ENCODE measurements at regions not wholly inside any gene's neighbourhood (a gene's known extent, or its start where the extent isn't known, plus 50 kb on each side); places are given as distances from the start of the nearest gene placed in this dataset.

DNA sequence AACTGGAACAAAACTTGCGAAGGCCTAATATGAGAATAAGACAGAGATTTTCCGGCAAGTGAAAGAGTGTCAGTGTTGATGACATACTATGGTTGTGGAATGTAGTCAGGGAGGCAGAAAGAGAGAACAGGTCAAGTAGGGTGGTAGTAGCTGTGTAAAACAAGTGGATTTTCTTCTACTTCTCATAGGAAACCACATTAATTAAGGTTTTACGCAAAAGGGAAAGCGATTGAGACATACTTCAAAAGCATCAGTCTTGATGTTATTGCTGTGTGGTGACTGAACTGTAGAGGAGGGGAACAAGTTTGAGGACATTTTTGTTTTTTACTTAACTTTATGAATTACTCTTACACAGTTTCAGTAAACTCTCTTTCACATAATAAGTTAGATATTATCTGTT lies 186.0 kb upstream of the CNTN5 start:
- Histone ChIP-seq H3K9me2 (replicated peaks; ENCODE audit: control insufficient read depth, low read length) (no peaks in the 10 kb centered on the region), H3K27me3 (ENCODE audit: control insufficient read depth, low read length) (no peaks in the 10 kb centered on the region), H3K4me1 (ENCODE audit: control insufficient read depth, low read length) (no peaks in the 10 kb centered on the region), H3K9me3 (ENCODE audit: control insufficient read depth, insufficient read depth, low read length) (no peaks in the 10 kb centered on the region), H3K79me2 (ENCODE audit: control insufficient read depth, low read length) (no peaks in the 10 kb centered on the region), H3K36me3 (ENCODE audit: control insufficient read depth, low read length) (no peaks in the 10 kb centered on the region), H3F3A (ENCODE audit: control insufficient read depth, insufficient read depth) (no peaks in the 10 kb centered on the region), H3K4me3 (ENCODE audit: low read length) (no peak overlapping the region), H4K20me1 (ENCODE audit: control insufficient read depth, insufficient read depth, low read depth, low read length) (no peaks in the 10 kb centered on the region), H3K4me2 (ENCODE audit: low read length) (no peak overlapping the region), H3K27ac (ENCODE audit: low read depth, low read length) (no peak overlapping the region)
- no peak for TF ChIP-seq EZH2phosphoT487 (IDR thresholded peaks at IDR 0.05; ENCODE audit: borderline replicate concordance, low read length)
- TF ChIP-seq, protein P1, sequence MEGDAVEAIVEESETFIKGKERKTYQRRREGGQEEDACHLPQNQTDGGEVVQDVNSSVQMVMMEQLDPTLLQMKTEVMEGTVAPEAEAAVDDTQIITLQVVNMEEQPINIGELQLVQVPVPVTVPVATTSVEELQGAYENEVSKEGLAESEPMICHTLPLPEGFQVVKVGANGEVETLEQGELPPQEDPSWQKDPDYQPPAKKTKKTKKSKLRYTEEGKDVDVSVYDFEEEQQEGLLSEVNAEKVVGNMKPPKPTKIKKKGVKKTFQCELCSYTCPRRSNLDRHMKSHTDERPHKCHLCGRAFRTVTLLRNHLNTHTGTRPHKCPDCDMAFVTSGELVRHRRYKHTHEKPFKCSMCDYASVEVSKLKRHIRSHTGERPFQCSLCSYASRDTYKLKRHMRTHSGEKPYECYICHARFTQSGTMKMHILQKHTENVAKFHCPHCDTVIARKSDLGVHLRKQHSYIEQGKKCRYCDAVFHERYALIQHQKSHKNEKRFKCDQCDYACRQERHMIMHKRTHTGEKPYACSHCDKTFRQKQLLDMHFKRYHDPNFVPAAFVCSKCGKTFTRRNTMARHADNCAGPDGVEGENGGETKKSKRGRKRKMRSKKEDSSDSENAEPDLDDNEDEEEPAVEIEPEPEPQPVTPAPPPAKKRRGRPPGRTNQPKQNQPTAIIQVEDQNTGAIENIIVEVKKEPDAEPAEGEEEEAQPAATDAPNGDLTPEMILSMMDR (IDR thresholded peaks at IDR 0.05; ENCODE audit: low read depth, low read length, poor library complexity, severe bottlenecking) = no peak

DNA sequence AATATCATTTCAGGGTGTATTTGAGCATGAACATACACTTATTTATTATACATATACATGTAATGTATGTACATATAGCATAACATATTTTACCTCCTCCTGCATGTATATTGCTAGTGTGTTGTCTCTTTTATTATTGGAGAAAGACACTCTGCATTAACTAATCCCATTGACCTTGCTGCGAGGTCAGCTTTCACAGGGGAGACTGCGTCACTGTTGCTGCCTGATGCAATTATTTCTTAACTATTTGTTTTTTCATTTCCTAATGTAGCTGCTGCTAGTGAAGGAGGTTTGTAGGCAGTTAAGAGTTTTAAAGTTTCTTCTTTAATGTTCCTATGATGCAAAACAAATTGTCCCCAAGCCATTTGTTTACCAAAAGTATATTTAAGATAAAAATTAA lies 185.4 kb upstream of the CNTN5 start:
- Histone ChIP-seq H3K4me1 (ENCODE audit: control insufficient read depth, low read length) (no peaks in the 10 kb centered on the region), H3K36me3 (ENCODE audit: control insufficient read depth, low read length) (no peaks in the 10 kb centered on the region), H3K9me3 (ENCODE audit: control insufficient read depth, insufficient read depth, low read length) (no peaks in the 10 kb centered on the region), H3F3A (ENCODE audit: control insufficient read depth, insufficient read depth) (no peaks in the 10 kb centered on the region), H3K4me2 (ENCODE audit: low read length) (no peak overlapping the region), H3K4me3 (ENCODE audit: low read length) (no peak overlapping the region), H3K79me2 (ENCODE audit: control insufficient read depth, low read length) (no peaks in the 10 kb centered on the region), H4K20me1 (ENCODE audit: control insufficient read depth, insufficient read depth, low read depth, low read length) (no peaks in the 10 kb centered on the region), H3K27me3 (ENCODE audit: control insufficient read depth, low read length) (no peaks in the 10 kb centered on the region), H3K27ac (ENCODE audit: low read depth, low read length) (no peak overlapping the region), H3K9me2 (replicated peaks; ENCODE audit: control insufficient read depth, low read length) (no peaks in the 10 kb centered on the region)
- TF ChIP-seq EZH2phosphoT487 (IDR thresholded peaks at IDR 0.05; ENCODE audit: borderline replicate concordance, low read length) = no peak
- TF ChIP-seq, protein P1 (IDR thresholded peaks at IDR 0.05; ENCODE audit: low read depth, low read length, poor library complexity, severe bottlenecking) = no peak

DNA sequence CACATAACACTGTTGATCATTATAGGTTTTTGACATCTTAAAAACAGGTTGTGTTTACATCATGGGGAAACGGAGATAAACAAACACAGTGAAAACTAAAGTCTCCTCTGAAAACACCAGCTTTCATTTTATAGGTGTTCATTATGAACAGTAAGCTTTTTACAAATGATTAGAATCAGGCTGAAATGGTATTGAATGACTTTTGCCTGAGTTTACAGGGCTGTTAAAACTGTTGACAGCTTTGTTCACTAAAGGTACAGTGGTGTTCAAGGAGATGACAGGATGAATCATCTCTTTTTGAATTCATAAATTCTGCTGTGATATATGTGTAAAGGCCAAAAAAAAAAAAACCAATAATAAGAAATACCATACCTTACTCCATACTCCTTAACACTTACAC lies 184.6 kb upstream of the CNTN5 start:
- H3K4me1 ChIP-seq (ENCODE audit: control insufficient read depth, low read length) = no peaks in the 10 kb centered on the region
- no peak overlapping the region for H3K27ac ChIP-seq (ENCODE audit: low read depth, low read length)
- TF ChIP-seq, protein P1 (IDR thresholded peaks at IDR 0.05; ENCODE audit: low read depth, low read length, poor library complexity, severe bottlenecking) = no peak
- no peak for TF ChIP-seq EZH2phosphoT487 (IDR thresholded peaks at IDR 0.05; ENCODE audit: borderline replicate concordance, low read length)
- H3K9me2 ChIP-seq (replicated peaks; ENCODE audit: control insufficient read depth, low read length) = no peaks in the 10 kb centered on the region
- H3K79me2 ChIP-seq (ENCODE audit: control insufficient read depth, low read length) = no peaks in the 10 kb centered on the region
- H3K9me3 ChIP-seq (ENCODE audit: control insufficient read depth, insufficient read depth, low read length) = no peaks in the 10 kb centered on the region
- no peak overlapping the region for H3K4me2 ChIP-seq (ENCODE audit: low read length)
- H3K27me3 ChIP-seq (ENCODE audit: control insufficient read depth, low read length) = no peaks in the 10 kb centered on the region
- no peaks in the 10 kb centered on the region for H3K36me3 ChIP-seq (ENCODE audit: control insufficient read depth, low read length)
- no peak overlapping the region for H3K4me3 ChIP-seq (ENCODE audit: low read length)
- H4K20me1 ChIP-seq (ENCODE audit: control insufficient read depth, insufficient read depth, low read depth, low read length) = no peaks in the 10 kb centered on the region
- no peaks in the 10 kb centered on the region for H3F3A ChIP-seq (ENCODE audit: control insufficient read depth, insufficient read depth)

DNA sequence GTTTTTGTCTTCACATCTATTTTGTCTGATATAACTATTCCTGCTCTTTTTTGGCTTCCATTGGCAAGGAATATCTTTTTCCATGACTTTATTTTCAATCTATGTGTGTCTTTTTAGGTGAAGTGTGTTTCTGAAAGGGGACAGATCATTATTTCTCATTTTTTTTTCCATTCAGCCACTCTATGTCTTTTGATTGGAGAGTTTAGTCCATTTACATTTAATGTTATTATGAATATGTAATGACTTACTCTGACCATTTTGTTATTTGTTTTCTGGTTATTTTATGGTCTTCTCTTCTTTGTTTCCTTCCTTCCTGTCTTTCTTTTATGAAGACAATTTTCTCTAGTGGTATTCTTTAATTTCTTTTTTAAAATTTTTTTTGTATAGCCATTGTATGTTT lies 178.6 kb upstream of the CNTN5 start:
- no peaks in the 10 kb centered on the region for H3K9me2 ChIP-seq (replicated peaks; ENCODE audit: control insufficient read depth, low read length)
- H3K9me3 ChIP-seq (ENCODE audit: control insufficient read depth, insufficient read depth, low read length) = no peaks in the 10 kb centered on the region; the same call in 1 of the 2 replicates
- no peaks in the 10 kb centered on the region for H4K20me1 ChIP-seq (ENCODE audit: control insufficient read depth, insufficient read depth, low read depth, low read length)
- H3K79me2 ChIP-seq (ENCODE audit: control insufficient read depth, low read length) = no peaks in the 10 kb centered on the region
- no peaks in the 10 kb centered on the region for H3K27me3 ChIP-seq (ENCODE audit: control insufficient read depth, low read length)
- no peak overlapping the region for H3K27ac ChIP-seq (ENCODE audit: low read depth, low read length)
- H3K4me3 ChIP-seq (ENCODE audit: low read length) = no peak overlapping the region
- H3K4me2 ChIP-seq (ENCODE audit: low read length) = no peak overlapping the region
- H3K36me3 ChIP-seq (ENCODE audit: control insufficient read depth, low read length) = no peaks in the 10 kb centered on the region
- H3K4me1 ChIP-seq (ENCODE audit: control insufficient read depth, low read length) = no peaks in the 10 kb centered on the region
- TF ChIP-seq, protein P1 (IDR thresholded peaks at IDR 0.05; ENCODE audit: low read depth, low read length, poor library complexity, severe bottlenecking) = no peak
- no peak for TF ChIP-seq EZH2phosphoT487 (IDR thresholded peaks at IDR 0.05; ENCODE audit: borderline replicate concordance, low read length)
- no peaks in the 10 kb centered on the region for H3F3A ChIP-seq (ENCODE audit: control insufficient read depth, insufficient read depth)
